ENCODE measurements at regions not wholly inside any gene's neighbourhood (a gene's known extent, or its start where the extent isn't known, plus 50 kb on each side); places are given as distances from the start of the nearest gene placed in this dataset.
"Not testable (repeated sequence)": the region's sequence is repeated elsewhere in the genome, so short reads cannot be mapped to it uniquely, and the experiment has no call there.

- TF ChIP-seq POLR2A (IDR thresholded peaks at IDR 0.05): no peak
- H3K36me3 ChIP-seq: no peaks in the 10 kb centered on the region
- no peaks in the 10 kb centered on the region for H3K9me3 ChIP-seq
- peaks cover 0 to 31% (median 7%) of the 10 kb centered on the region in 4 donors for H3K4me1 ChIP-seq
- H3K4me3 ChIP-seq: peak overlapping the region in 2 of 4 donors; percentile 27 to 38
- WGBS, 2 donors (ENCODE audit: low coverage in 1 of 2): 32 to 52% methylated on average over 3 to 5 of the region's 5 CpGs
- no peak for DNase-seq
- H3K27ac ChIP-seq: peak overlapping the region; percentile 43 to 70 (median 68)
- intact Hi-C loops (cut with DNase I; ENCODE audit: low total_unique reads) (no loop called here), in situ Hi-C loops (cut with MboI; ENCODE audit: low pct_ligation_motif_present in 1 of 4, low pct_unique_long_range_greater_than_20kb in 1 of 4, low sequenced_read_pairs in 3 of 4) (no loop called here)
- H3K27me3 ChIP-seq: no peaks in the 10 kb centered on the region
These were observed 57.4 kb upstream of the CEP85L start for GRCh38 chr6:118708744-118709143.

- in situ Hi-C loops (cut with MboI; ENCODE audit: low pct_ligation_motif_present in 1 of 4, low pct_unique_long_range_greater_than_20kb in 1 of 4, low sequenced_read_pairs in 3 of 4): no loop called here
- Histone ChIP-seq H3K36me3 (no peaks in the 10 kb centered on the region), H3K9me3 (no peaks in the 10 kb centered on the region), H3K27ac (peak overlapping the region; percentile 20 to 69 (median 56)), H3K4me3 (no peak overlapping the region), H3K27me3 (no peaks in the 10 kb centered on the region), H3K4me1 (peaks cover 0 to 31% (median 7%) of the 10 kb centered on the region in 4 donors)
- DNase-seq: no peak
- TF ChIP-seq EP300 (IDR thresholded peaks at IDR 0.05; ENCODE audit: low read depth) (no peak), CTCF (IDR thresholded peaks at IDR 0.05) (no peak), POLR2AphosphoS5 (IDR thresholded peaks at IDR 0.05) (no peak), POLR2A (IDR thresholded peaks at IDR 0.05) (no peak)
- WGBS, 2 donors (ENCODE audit: low coverage in 1 of 2): 88 to 91% methylated on average over 3 of the region's 3 CpGs
- intact Hi-C loops (cut with DNase I; ENCODE audit: low total_unique reads): no loop called here
These were observed 56.7 kb upstream of the CEP85L start for GRCh38 chr6:118708055-118708454.

GRCh38 chr6:118706702-118707101 lies 55.3 kb upstream of the CEP85L start:
- 81 to 90% methylated on average over 3 of the region's 3 CpGs for WGBS, 2 donors (ENCODE audit: low coverage in 1 of 2)
- no peaks in the 10 kb centered on the region for H3K36me3 ChIP-seq
- TF ChIP-seq EP300 (IDR thresholded peaks at IDR 0.05; ENCODE audit: low read depth) (no peak), POLR2AphosphoS5 (IDR thresholded peaks at IDR 0.05) (no peak)
- H3K27me3 ChIP-seq: no peaks in the 10 kb centered on the region
- peaks cover 0 to 31% (median 7%) of the 10 kb centered on the region in 4 donors for H3K4me1 ChIP-seq
- no peaks in the 10 kb centered on the region for H3K9me3 ChIP-seq
- peak overlapping the region in 2 of 4 donors; percentile 30 to 37 for H3K27ac ChIP-seq
- in situ Hi-C loops (cut with MboI; ENCODE audit: low pct_ligation_motif_present in 1 of 4, low pct_unique_long_range_greater_than_20kb in 1 of 4, low sequenced_read_pairs in 3 of 4): no loop called here
- intact Hi-C loops (cut with DNase I; ENCODE audit: low total_unique reads): no loop called here
- no peak overlapping the region for H3K4me3 ChIP-seq
- DNase-seq: no peak

DNA sequence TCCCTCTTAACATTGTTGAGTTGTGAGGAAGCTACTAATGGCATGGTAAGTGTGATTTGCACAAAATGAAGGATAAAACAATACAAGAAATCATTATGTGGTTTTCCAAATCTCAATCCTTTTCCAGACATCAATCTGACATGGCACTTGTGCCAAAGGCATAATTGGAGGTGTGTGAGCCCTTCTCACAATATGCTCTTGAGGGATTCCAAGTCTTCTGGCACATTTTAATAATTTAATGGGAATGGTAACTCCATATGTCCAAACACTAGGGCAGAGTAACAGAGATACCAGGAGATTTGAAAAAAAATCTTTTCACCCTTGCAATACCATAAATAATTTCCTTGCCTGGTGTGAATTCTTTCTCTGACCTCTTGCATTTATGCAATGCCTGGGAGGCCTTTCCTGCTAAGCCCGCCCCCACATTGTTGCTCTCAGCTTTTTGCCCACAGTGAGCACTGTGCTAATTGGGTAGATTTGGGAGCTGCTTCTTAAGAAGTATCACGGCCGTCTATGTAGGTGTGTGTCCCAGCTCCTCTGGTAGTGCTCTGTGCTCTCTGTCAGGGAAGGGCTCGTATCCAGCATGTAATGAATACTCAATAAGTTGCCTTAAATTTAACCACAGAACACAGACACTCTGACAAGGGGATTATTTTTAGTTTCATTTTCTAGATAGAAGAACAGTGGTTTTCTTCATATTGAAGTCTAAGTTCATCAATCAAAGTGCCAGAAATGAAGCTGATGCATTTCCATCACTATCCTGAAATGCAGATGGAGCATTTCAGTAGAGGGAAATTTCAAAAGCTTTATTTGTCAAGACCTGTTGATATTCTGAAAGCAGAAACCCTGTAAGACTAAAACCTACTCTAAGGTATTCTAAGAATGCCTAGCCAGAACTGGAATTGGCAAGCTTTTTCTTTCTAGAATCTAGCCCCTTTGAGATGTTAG lies 54.4 kb upstream of the CEP85L start:
- TF ChIP-seq POLR2AphosphoS5 (IDR thresholded peaks at IDR 0.05) (no peak), CTCF (IDR thresholded peaks at IDR 0.05) (no peak), EP300 (IDR thresholded peaks at IDR 0.05; ENCODE audit: low read depth) (no peak), POLR2A (IDR thresholded peaks at IDR 0.05) (no peak)
- DNase-seq: peak; percentile 13
- H3K4me3 ChIP-seq: no peak overlapping the region
- no peaks in the 10 kb centered on the region for H3K27me3 ChIP-seq
- H3K9me3 ChIP-seq: no peaks in the 10 kb centered on the region
- WGBS, 2 donors (ENCODE audit: low coverage in 1 of 2): 36 to 41% methylated on average over 4 of the region's 4 CpGs
- in situ Hi-C loops (cut with MboI; ENCODE audit: low pct_ligation_motif_present in 1 of 4, low pct_unique_long_range_greater_than_20kb in 1 of 4, low sequenced_read_pairs in 3 of 4) (no loop called here), intact Hi-C loops (cut with DNase I; ENCODE audit: low total_unique reads) (no loop called here)
- H3K27ac ChIP-seq: peak overlapping the region; percentile 27 to 41 (median 34)
- H3K4me1 ChIP-seq: peaks cover 0 to 31% (median 7%) of the 10 kb centered on the region in 4 donors
- H3K36me3 ChIP-seq: no peaks in the 10 kb centered on the region

GRCh38 chr6:118704915-118705314 lies 53.5 kb upstream of the CEP85L start:
- H3K4me1 ChIP-seq: peaks cover 0 to 30% (median 5%) of the 10 kb centered on the region in 4 donors
- no peak overlapping the region for H3K4me3 ChIP-seq
- no peak for TF ChIP-seq POLR2A (IDR thresholded peaks at IDR 0.05)
- no peak for TF ChIP-seq EP300 (IDR thresholded peaks at IDR 0.05; ENCODE audit: low read depth)
- no peak for TF ChIP-seq CTCF (IDR thresholded peaks at IDR 0.05)
- TF ChIP-seq POLR2AphosphoS5 (IDR thresholded peaks at IDR 0.05): no peak
- no peaks in the 10 kb centered on the region for H3K9me3 ChIP-seq
- no peak overlapping the region for H3K27ac ChIP-seq
- 66 to 72% methylated on average over 3 of the region's 3 CpGs for WGBS, 2 donors (ENCODE audit: low coverage in 1 of 2)
- in situ Hi-C loops (cut with MboI; ENCODE audit: low pct_ligation_motif_present in 1 of 4, low pct_unique_long_range_greater_than_20kb in 1 of 4, low sequenced_read_pairs in 3 of 4) (no loop called here), intact Hi-C loops (cut with DNase I; ENCODE audit: low total_unique reads) (no loop called here)
- no peaks in the 10 kb centered on the region for H3K27me3 ChIP-seq
- no peaks in the 10 kb centered on the region for H3K36me3 ChIP-seq
- DNase-seq: no peak

GRCh38 chr6:118701260-118701659 lies 49.9 kb upstream of the CEP85L start:
- intact Hi-C loops (cut with DNase I; ENCODE audit: low total_unique reads); H3K27me3 ChIP-seq; H3K4me3 ChIP-seq; DNase-seq; H3K36me3 ChIP-seq; H3K27ac ChIP-seq; in situ Hi-C loops (cut with MboI; ENCODE audit: low pct_ligation_motif_present in 1 of 4, low pct_unique_long_range_greater_than_20kb in 1 of 4, low sequenced_read_pairs in 3 of 4); H3K9me3 ChIP-seq: not testable (repeated sequence)
- WGBS, 2 donors (ENCODE audit: low coverage in 1 of 2): 85 to 88% methylated on average over 3 of the region's 3 CpGs
- peaks cover 0 to 13% (median 0%) of the 10 kb centered on the region in 4 donors for H3K4me1 ChIP-seq

Measured in transverse colon (tissue), 4 donors.